ENCODE measurements at regions not wholly inside any gene's neighbourhood (a gene's known extent, or its start where the extent isn't known, plus 50 kb on each side); places are given as distances from the start of the nearest gene placed in this dataset.

GRCh38 chr3:43966530-43966929 lies 275.2 kb upstream of the TOPAZ1 start:
- Histone ChIP-seq H3K9me1 (ENCODE audit: insufficient read depth, low read length) (no peaks in the 10 kb centered on the region), H3K18ac (ENCODE audit: low read depth, low read length) (no peak overlapping the region), H3K56ac (ENCODE audit: extremely low read depth, insufficient read depth, low read length) (no peak overlapping the region), H3K14ac (replicated peaks; ENCODE audit: low read depth, low read length) (no peak overlapping the region), H3K79me1 (ENCODE audit: low read depth in 1 of 2, low read length in 2 of 2) (no peaks in the 10 kb centered on the region), H2BK20ac (ENCODE audit: low read depth, low read length) (no peak overlapping the region), H2AK9ac (replicated peaks; ENCODE audit: low read depth, low read length, poor library complexity) (no peak overlapping the region), H3K4me1 (ENCODE audit: control insufficient read depth, insufficient read depth, low read length) (no peaks in the 10 kb centered on the region), H4K20me1 (ENCODE audit: insufficient read depth, low read length) (no peaks in the 10 kb centered on the region), H3K36me3 (ENCODE audit: control insufficient read depth, insufficient read depth, low read length) (no peaks in the 10 kb centered on the region), H3K9me3 (ENCODE audit: control insufficient read depth, insufficient read depth, low read length) (no peaks in the 10 kb centered on the region), H4K8ac (ENCODE audit: low read depth in 2 of 2, low read length in 2 of 2) (no peak overlapping the region), H4K5ac (ENCODE audit: low read depth, low read length) (no peak overlapping the region), H2BK5ac (ENCODE audit: low read depth, low read length, poor library complexity, severe bottlenecking) (no peak overlapping the region), H4K91ac (ENCODE audit: insufficient read depth, low read depth, low read length) (no peak overlapping the region), H3K27ac (ENCODE audit: insufficient read depth, low read length) (no peak overlapping the region), H3K23ac (ENCODE audit: low read depth, low read length) (no peak overlapping the region), H2BK15ac (ENCODE audit: low read depth, low read length) (no peak overlapping the region), H2AFZ (replicated peaks; ENCODE audit: low read length, poor library complexity) (no peak overlapping the region), H3K4me2 (ENCODE audit: low read depth, low read length) (no peak overlapping the region), H2BK120ac (ENCODE audit: low read depth, low read length) (no peak overlapping the region), H3K27me3 (ENCODE audit: control insufficient read depth, insufficient read depth, low read length) (peaks cover 18% of the 10 kb centered on the region), H2AK5ac (ENCODE audit: low read depth, low read length) (no peak overlapping the region), H3K4ac (ENCODE audit: low read depth, low read length) (no peak overlapping the region), H3K4me3 (ENCODE audit: insufficient read depth, low read depth, low read length) (no peak overlapping the region), H3K9ac (ENCODE audit: low read depth, low read length) (no peak overlapping the region)
- ATAC-seq (ENCODE audit: low read depth) (no peak), DNase-seq (no peak)
- dilution Hi-C loops (cut with HindIII; ENCODE audit: low sequenced_read_pairs, unreplicated experiment) (no loop called here), in situ Hi-C loops (cut with MboI; ENCODE audit: low sequenced_read_pairs) (no loop called here), intact Hi-C loops (cut with micrococcal nuclease) (no loop called here)
- no TSS peak for BruUV-seq (replicated peaks)
- CTCF ChIA-PET: no interaction called here
- TF ChIP-seq RFX5 (IDR thresholded peaks at IDR 0.05; ENCODE audit: low read depth, low read length): no peak
- no peak for TF ChIP-seq MAZ (IDR thresholded peaks at IDR 0.05; ENCODE audit: borderline replicate concordance, low read depth, low read length)
- TF ChIP-seq CEBPB (IDR thresholded peaks at IDR 0.05; ENCODE audit: low read depth, low read length): no peak
- TF ChIP-seq NFE2L2 (IDR thresholded peaks at IDR 0.05; ENCODE audit: low read depth, low read length): no peak
- no peak for TF ChIP-seq MXI1 (IDR thresholded peaks at IDR 0.05; ENCODE audit: borderline replicate concordance, low read depth, low read length)
- no peak for TF ChIP-seq SMC3 (IDR thresholded peaks at IDR 0.05; ENCODE audit: low read depth, low read length)
- no CpG with 5 or more reads among the region's 3 CpGs for WGBS, 2 experiments (ENCODE audit: extremely low coverage in 2 of 2, insufficient read length in 1 of 2)
- POLR2A ChIA-PET (ENCODE audit: unreplicated experiment): no interaction called here

Data from IMR-90 (cell line).